GM12878 (cell line): ENCODE measurements at regions not wholly inside any gene's neighbourhood (a gene's known extent, or its start where the extent isn't known, plus 50 kb on each side); places are given as distances from the start of the nearest gene placed in this dataset.

Experiments
- ATAC-seq: fragments of 200-7000 bp; cut with Tn5 transposase; 3 replicates; pipeline ENCODE4 v1.9.1; 2020; ENCODE audit warnings: mild to moderate bottlenecking, moderate library complexity
- BruUV-seq: library from RNA; stranded (reverse); fragments of 400-500 nt; replicated peaks from 2 replicates; lab custom pipeline; 2021; lab: Mats Ljungman, UMichigan
- CTCF ChIA-PET: fragments of 300-600 bp; sonication (Branson Sonifier 250); formaldehyde crosslinking; extraction: SDS; loops from one replicate; lab custom pipeline; 2021; ENCODE audit warnings: inconsistent platforms; lab: Yijun Ruan, JAX
- POLR2A ChIA-PET: fragments of 350-600 bp; formaldehyde crosslinking; extraction: SDS; loops from one replicate; lab custom pipeline; 2021; ENCODE audit warnings: inconsistent platforms; lab: Charles Lee
- RAD21 ChIA-PET: fragments of 300-600 bp; sonication (Branson Sonifier 250); formaldehyde crosslinking; loops from one replicate; lab custom pipeline; 2023; ENCODE audit warnings: antibody characterized with exemption; ENCODE audit not compliant: unreplicated experiment; lab: Charles Lee
- SMC1A ChIA-PET: fragments of 300-600 bp; sonication (Branson Sonifier 250); formaldehyde crosslinking; loops from one replicate; lab custom pipeline; 2023; ENCODE audit not compliant: unreplicated experiment, uncharacterized antibody; lab: Charles Lee
- DNase-seq: peaks from one replicate; pipeline ENCODE4 v3.0.0-alpha.2; 2011; ENCODE audit warnings: low read depth, low spot score
- FAIRE-seq: peaks from 3 replicates; lab custom pipeline; 2011; peaks lifted over from hg19 to GRCh38; lab: Jason Lieb, UNC
- H2AFZ ChIP-seq: 2 replicates; pipeline ENCODE4 v1.6.0; 2011; ENCODE audit warnings: low read depth, low read length, control low read depth; ENCODE audit not compliant: control insufficient read depth
- H3K27ac ChIP-seq: 2 replicates; pipeline ENCODE4 v1.5.1; 2011; ENCODE audit warnings: control low read depth; ENCODE audit not compliant: control insufficient read depth, insufficient read depth
- H3K27me3 ChIP-seq, 2 experiments: replicated peaks in 1 of 2; 2 replicates each; pipeline versions ENCODE4 v1.6.0 to v1.6.1; 2011; ENCODE audit warnings: low read length in 1 of 2; ENCODE audit not compliant: control insufficient read depth in 2 of 2, insufficient read depth in 2 of 2
- H3K36me3 ChIP-seq, 2 experiments: 2 replicates each; pipeline ENCODE4 v1.5.1; 2011; ENCODE audit warnings: low read length in 1 of 2; ENCODE audit not compliant: control insufficient read depth in 2 of 2, insufficient read depth in 2 of 2
- H3K4me1 ChIP-seq: 2 replicates; pipeline ENCODE4 v1.6.1; 2011; ENCODE audit warnings: mild to moderate bottlenecking, low read length, moderate library complexity, mixed read lengths; ENCODE audit not compliant: control insufficient read depth, insufficient read depth
- H3K4me2 ChIP-seq: 2 replicates; pipeline ENCODE4 v1.6.0; 2011; ENCODE audit warnings: control low read depth; ENCODE audit not compliant: control insufficient read depth, insufficient read depth
- H3K4me3 ChIP-seq: fragments of 200-600 bp; sonication (generic); 2 replicates; pipeline ENCODE4 v1.5.1; 2016
- H3K79me2 ChIP-seq: 2 replicates; pipeline ENCODE4 v1.6.0; 2011; ENCODE audit warnings: low read length; ENCODE audit not compliant: control insufficient read depth, insufficient read depth
- H3K9ac ChIP-seq: 2 replicates; pipeline ENCODE4 v1.8.0; 2011; ENCODE audit warnings: low read length, control low read depth, mixed read lengths; ENCODE audit not compliant: control insufficient read depth, insufficient read depth
- H3K9me3 ChIP-seq: replicated peaks from 3 replicates; pipeline ENCODE4 v1.5.1; 2011; ENCODE audit warnings: mild to moderate bottlenecking, low read length; ENCODE audit not compliant: control insufficient read depth, insufficient read depth
- H4K20me1 ChIP-seq: 2 replicates; pipeline ENCODE4 v1.6.0; 2011; ENCODE audit not compliant: control insufficient read depth, insufficient read depth
- IRF4 ChIP-seq: IDR thresholded peaks from 2 replicates; pipeline ENCODE4 v1.6.1; 2011; ENCODE audit warnings: low read depth, low read length
- PAX5 ChIP-seq: IDR thresholded peaks from 2 replicates; pipeline ENCODE4 v1.6.1; 2011; ENCODE audit warnings: low read depth, low read length, borderline replicate concordance
- POLR2AphosphoS2 ChIP-seq: IDR thresholded peaks from 2 replicates; pipeline ENCODE4 v1.6.1; 2011; ENCODE audit warnings: low read depth, mild to moderate bottlenecking, low read length, improper control_type of control experiment, moderate library complexity
- SMAD5 ChIP-seq: IDR thresholded peaks from 2 replicates; pipeline ENCODE4 v1.6.1; 2016; ENCODE audit warnings: antibody characterized with exemption, low read depth
- SP1 ChIP-seq: IDR thresholded peaks from one replicate; pipeline ENCODE4 v1.6.1; 2011; ENCODE audit warnings: low read depth, low read length
- STAT3 ChIP-seq: IDR thresholded peaks from 2 replicates; pipeline ENCODE4 v1.6.1; 2011; ENCODE audit warnings: low read depth, low read length, improper control_type of control experiment
- ZNF622 ChIP-seq: fragments of 450-650 bp; IDR thresholded peaks from 2 replicates; pipeline ENCODE4 v1.6.1; 2017; ENCODE audit warnings: mild to moderate bottlenecking, inconsistent platforms
- WGBS: methylation state at CpG from one replicate; pipeline ENCODE4 v1.1.6; 2016; ENCODE audit warnings: low lambda C conversion rate; ENCODE audit not compliant: insufficient replicate concordance, insufficient coverage; ENCODE audit errors: missing lambda C conversion rate; 5-methylcytosine and 5-hydroxymethylcytosine counted together
- in situ Hi-C: fragments of 300-500 bp; cut with MboI; formaldehyde crosslinking; loops from 9 replicates; pipeline ENCODE4 v1.14.3; 2018; ENCODE audit warnings: mixed read lengths
- intact Hi-C: fragments of 100-400 bp; cut with micrococcal nuclease; formaldehyde crosslinking; loops from one replicate; pipeline ENCODE4 v1.14.2; 2022; ENCODE audit not compliant: unreplicated experiment
- TF ChIP-seq, protein P1 (sequence below): IDR thresholded peaks from 2 replicates; pipeline ENCODE4 v1.6.1; 2011; ENCODE audit warnings: mild to moderate bottlenecking, low read depth, low read length, moderate library complexity; ENCODE audit not compliant: insufficient replicate concordance
- TF ChIP-seq, protein P2 (sequence below): fragments of 450-650 bp; IDR thresholded peaks from 2 replicates; pipeline ENCODE4 v1.6.1; 2016; ENCODE audit warnings: mild to moderate bottlenecking

DNA sequence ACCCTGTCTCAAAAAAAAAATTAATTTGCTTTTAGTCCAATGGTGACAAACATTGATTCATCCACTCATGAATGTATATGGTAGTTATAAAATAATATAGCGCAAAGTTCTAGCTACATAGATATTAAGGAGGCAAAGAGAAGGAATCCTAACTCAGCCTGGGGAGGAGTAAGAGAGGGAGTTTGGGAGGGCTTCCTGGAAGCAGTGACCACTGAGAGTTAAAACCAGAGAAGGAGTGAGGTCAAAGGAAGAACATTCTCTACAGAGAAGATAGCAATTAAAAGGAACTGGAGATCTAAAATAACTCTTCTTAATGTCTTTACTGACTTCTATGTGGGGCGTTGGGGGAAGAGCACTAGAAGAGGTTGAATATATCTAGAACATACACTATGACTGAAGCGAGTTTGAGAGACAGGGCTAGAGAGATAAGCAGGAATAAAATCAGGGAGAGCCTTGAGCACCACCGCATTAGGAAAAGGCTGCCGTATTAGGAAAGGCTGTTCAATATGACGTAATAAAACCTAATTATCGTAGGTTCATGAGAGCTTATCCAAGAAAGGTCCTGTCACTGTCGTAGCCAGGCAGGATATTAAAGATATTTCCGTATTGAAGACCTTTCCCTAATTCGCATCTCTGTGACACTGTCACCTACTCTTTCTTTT is 81.8 kb upstream of the CNKSR3 start:
- Histone ChIP-seq H3K9ac (no peak overlapping the region), H3K27me3 (no peaks in the 10 kb centered on the region; a peak in 1 of 4 replicates), H3K4me2 (no peak overlapping the region), H3K79me2 (no peaks in the 10 kb centered on the region), H3K9me3 (no peaks in the 10 kb centered on the region), H3K36me3 (no peaks in the 10 kb centered on the region), H3K27ac (no peak overlapping the region), H3K4me1 (no peaks in the 10 kb centered on the region), H3K4me3 (no peak overlapping the region), H2AFZ (no peak overlapping the region), H4K20me1 (no peaks in the 10 kb centered on the region)
- intact Hi-C loops (no loop called here), in situ Hi-C loops (no loop called here)
- BruUV-seq: no TSS peak
- DNase-seq (no peak), FAIRE-seq (no peak), ATAC-seq (no peak)
- RAD21 ChIA-PET: no interaction called here
- WGBS: 65% methylated on average over 10 of the region's 10 CpGs
- CTCF ChIA-PET: no interaction called here
- POLR2A ChIA-PET: no interaction called here
- TF ChIP-seq POLR2AphosphoS2: no peak
- no peak for TF ChIP-seq STAT3
- SMC1A ChIA-PET: interaction anchor here (1.0 kb wide), 1 partner anchor 37 kb away, joined by 3 read pairs; no protein-coding TSS in a partner anchor

DNA sequence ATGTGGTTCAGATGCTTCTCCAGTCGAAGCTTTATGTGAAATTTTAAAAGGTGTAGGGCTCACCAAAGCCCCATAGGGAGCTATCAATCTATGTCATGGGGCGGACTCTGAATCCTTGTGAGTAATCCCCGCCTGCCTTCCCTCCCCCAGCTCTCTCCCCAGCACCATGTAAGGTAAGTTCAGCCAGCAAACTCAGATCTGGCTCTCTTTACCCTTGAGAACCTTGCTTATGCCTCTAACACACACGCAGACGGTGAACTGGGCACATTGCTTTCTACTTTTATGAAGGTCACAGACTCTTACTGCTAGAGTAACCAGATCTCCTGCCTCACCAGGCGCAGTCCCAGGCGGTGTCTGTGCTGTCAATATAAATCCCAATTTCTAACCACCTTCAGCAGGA is 82.6 kb upstream of the CNKSR3 start:
- RAD21 ChIA-PET: no interaction called here
- ATAC-seq: no peak
- CTCF ChIA-PET: no interaction called here
- H4K20me1 ChIP-seq: no peaks in the 10 kb centered on the region
- WGBS: 58% methylated on average over 7 of the region's 7 CpGs
- no TSS peak for BruUV-seq
- SMC1A ChIA-PET: interaction anchor here (1.0 to 1.5 kb wide), 2 partner anchors 8 to 37 kb away, joined by 3 to 4 read pairs; no protein-coding TSS in a partner anchor
- in situ Hi-C loops: no loop called here
- H3K36me3 ChIP-seq: no peaks in the 10 kb centered on the region
- no peak for FAIRE-seq
- TF ChIP-seq IRF4 (no peak), SMAD5 (no peak), ZNF622 (no peak), SP1 (no peak), PAX5 (no peak), POLR2AphosphoS2 (no peak)
- TF ChIP-seq, protein P1, sequence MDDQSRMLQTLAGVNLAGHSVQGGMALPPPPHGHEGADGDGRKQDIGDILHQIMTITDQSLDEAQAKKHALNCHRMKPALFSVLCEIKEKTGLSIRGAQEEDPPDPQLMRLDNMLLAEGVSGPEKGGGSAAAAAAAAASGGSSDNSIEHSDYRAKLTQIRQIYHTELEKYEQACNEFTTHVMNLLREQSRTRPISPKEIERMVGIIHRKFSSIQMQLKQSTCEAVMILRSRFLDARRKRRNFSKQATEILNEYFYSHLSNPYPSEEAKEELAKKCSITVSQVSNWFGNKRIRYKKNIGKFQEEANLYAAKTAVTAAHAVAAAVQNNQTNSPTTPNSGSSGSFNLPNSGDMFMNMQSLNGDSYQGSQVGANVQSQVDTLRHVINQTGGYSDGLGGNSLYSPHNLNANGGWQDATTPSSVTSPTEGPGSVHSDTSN: peak; percentile 44
- TF ChIP-seq, protein P2, sequence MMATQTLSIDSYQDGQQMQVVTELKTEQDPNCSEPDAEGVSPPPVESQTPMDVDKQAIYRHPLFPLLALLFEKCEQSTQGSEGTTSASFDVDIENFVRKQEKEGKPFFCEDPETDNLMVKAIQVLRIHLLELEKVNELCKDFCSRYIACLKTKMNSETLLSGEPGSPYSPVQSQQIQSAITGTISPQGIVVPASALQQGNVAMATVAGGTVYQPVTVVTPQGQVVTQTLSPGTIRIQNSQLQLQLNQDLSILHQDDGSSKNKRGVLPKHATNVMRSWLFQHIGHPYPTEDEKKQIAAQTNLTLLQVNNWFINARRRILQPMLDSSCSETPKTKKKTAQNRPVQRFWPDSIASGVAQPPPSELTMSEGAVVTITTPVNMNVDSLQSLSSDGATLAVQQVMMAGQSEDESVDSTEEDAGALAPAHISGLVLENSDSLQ: peak; percentile 51; the same call in 1 of the 2 replicates
- no peaks in the 10 kb centered on the region; a peak in 1 of 4 replicates for H3K27me3 ChIP-seq
- no peak overlapping the region for H3K9ac ChIP-seq
- H3K4me2 ChIP-seq: no peak overlapping the region
- intact Hi-C loops: no loop called here
- H3K27ac ChIP-seq: no peak overlapping the region
- no peaks in the 10 kb centered on the region for H3K9me3 ChIP-seq
- POLR2A ChIA-PET: no interaction called here
- H3K4me3 ChIP-seq: no peak overlapping the region
- DNase-seq: no peak
- H2AFZ ChIP-seq: no peak overlapping the region
- H3K4me1 ChIP-seq: no peaks in the 10 kb centered on the region
- no peaks in the 10 kb centered on the region for H3K79me2 ChIP-seq
